Activated CD8-positive, alpha-beta T cell treated with anti-CD3 and anti-CD28 coated beads for 36 hours (primary cell): ENCODE measurements at regions not wholly inside any gene's neighbourhood (a gene's known extent, or its start where the extent isn't known, plus 50 kb on each side); places are given as distances from the start of the nearest gene placed in this dataset.

Experiments used
- ATAC-seq: fragments of 200-7000 bp; cut with Tn5 transposase; one replicate; pipeline ENCODE4 v1.10.0; 2021; ENCODE audit warnings: mild to moderate bottlenecking, moderate library complexity
- CTCF ChIA-PET: fragments of 350-600 bp; sonication (Branson Sonifier 250); formaldehyde crosslinking; loops from one replicate; lab custom pipeline; 2021; ENCODE audit warnings: antibody characterized with exemption; lab: Charles Lee
- POLR2A ChIA-PET: fragments of 350-600 bp; sonication (Branson Sonifier 250); formaldehyde crosslinking; loops from one replicate; lab custom pipeline; 2021; ENCODE audit warnings: antibody characterized with exemption; lab: Charles Lee
- DNase-seq: peaks from one replicate; pipeline ENCODE4 v3.0.0-alpha.2; 2020
- H3K27ac Mint-ChIP-seq: one replicate; pipeline ENCODE4 v1.8.0; 2021; ENCODE audit warnings: mild to moderate bottlenecking, mixed read lengths
- H3K27me3 Mint-ChIP-seq: one replicate; pipeline ENCODE4 v1.8.0; 2021; ENCODE audit warnings: mixed read lengths
- H3K36me3 Mint-ChIP-seq: one replicate; pipeline ENCODE4 v1.8.0; 2021; ENCODE audit warnings: low read depth, mixed read lengths
- H3K4me1 Mint-ChIP-seq: one replicate; pipeline ENCODE4 v1.8.0; 2021; ENCODE audit warnings: low read depth, mixed read lengths
- H3K4me3 Mint-ChIP-seq: one replicate; pipeline ENCODE4 v1.8.0; 2021; ENCODE audit warnings: mild to moderate bottlenecking, moderate library complexity, mixed read lengths
- H3K9me3 Mint-ChIP-seq: one replicate; pipeline ENCODE4 v1.8.0; 2021; ENCODE audit warnings: mixed read lengths
- intact Hi-C: fragments of 100-400 bp; cut with micrococcal nuclease; formaldehyde crosslinking; loops from one replicate; pipeline ENCODE4 v1.10.0; 2022
- TF ChIP-seq, protein P1 (sequence below): fragments of 200-600 bp; IDR thresholded peaks from one replicate; pipeline ENCODE4 v1.8.0; 2022; ENCODE audit warnings: antibody characterized with exemption, mild to moderate bottlenecking

DNA sequence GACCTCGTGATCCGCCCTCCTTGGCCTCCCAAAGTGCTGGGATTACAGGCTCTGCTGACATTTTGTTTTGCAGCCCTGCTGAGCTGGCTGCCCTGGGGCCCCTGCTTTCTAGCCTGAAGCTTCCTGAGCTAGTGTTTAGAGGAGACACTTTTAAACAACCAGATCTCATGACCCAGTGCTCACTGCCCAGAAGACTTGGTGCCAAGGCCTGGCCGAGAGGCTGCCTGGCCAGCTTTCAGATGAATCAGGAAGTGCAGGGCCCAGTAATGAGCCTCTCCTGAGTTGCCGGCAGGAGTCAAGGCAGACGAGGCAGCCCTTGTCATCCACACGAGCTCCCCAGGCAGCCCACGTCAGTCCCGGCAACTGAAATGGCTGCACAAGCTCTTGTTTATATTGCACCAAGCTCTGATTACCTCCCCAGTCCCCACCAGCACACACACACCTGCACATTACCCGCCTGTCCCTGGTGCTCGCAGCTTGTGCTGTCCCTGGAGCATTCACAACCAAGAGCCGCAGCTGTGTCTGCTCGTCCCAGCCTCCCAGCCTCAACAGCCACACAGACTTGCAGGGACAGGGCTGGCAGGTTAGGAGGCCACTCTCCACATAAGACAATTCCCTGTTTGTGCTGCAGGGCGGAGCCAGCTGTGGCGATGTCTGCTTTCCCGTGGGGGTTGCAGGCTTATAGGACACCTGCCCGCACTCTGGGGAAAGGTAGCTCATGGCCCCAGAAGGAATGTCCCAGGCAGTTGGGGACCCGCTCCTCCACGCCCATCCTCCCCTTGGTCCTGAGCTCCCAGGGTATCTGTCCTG is 331.2 kb upstream of the MYT1L start:
- peaks cover 13% of the 10 kb centered on the region for H3K9me3 Mint-ChIP-seq
- DNase-seq (no peak), ATAC-seq (no peak)
- H3K4me3 Mint-ChIP-seq, result no peak overlapping the region
- intact Hi-C loops, result no loop called here
- no peaks in the 10 kb centered on the region for H3K27me3 Mint-ChIP-seq
- TF ChIP-seq, protein P1, sequence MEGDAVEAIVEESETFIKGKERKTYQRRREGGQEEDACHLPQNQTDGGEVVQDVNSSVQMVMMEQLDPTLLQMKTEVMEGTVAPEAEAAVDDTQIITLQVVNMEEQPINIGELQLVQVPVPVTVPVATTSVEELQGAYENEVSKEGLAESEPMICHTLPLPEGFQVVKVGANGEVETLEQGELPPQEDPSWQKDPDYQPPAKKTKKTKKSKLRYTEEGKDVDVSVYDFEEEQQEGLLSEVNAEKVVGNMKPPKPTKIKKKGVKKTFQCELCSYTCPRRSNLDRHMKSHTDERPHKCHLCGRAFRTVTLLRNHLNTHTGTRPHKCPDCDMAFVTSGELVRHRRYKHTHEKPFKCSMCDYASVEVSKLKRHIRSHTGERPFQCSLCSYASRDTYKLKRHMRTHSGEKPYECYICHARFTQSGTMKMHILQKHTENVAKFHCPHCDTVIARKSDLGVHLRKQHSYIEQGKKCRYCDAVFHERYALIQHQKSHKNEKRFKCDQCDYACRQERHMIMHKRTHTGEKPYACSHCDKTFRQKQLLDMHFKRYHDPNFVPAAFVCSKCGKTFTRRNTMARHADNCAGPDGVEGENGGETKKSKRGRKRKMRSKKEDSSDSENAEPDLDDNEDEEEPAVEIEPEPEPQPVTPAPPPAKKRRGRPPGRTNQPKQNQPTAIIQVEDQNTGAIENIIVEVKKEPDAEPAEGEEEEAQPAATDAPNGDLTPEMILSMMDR, result no peak
- peaks cover 7% of the 10 kb centered on the region for H3K4me1 Mint-ChIP-seq
- peaks cover 4% of the 10 kb centered on the region for H3K36me3 Mint-ChIP-seq
- POLR2A ChIA-PET, result no interaction called here
- H3K27ac Mint-ChIP-seq, result no peak overlapping the region
- CTCF ChIA-PET, result no interaction called here

DNA sequence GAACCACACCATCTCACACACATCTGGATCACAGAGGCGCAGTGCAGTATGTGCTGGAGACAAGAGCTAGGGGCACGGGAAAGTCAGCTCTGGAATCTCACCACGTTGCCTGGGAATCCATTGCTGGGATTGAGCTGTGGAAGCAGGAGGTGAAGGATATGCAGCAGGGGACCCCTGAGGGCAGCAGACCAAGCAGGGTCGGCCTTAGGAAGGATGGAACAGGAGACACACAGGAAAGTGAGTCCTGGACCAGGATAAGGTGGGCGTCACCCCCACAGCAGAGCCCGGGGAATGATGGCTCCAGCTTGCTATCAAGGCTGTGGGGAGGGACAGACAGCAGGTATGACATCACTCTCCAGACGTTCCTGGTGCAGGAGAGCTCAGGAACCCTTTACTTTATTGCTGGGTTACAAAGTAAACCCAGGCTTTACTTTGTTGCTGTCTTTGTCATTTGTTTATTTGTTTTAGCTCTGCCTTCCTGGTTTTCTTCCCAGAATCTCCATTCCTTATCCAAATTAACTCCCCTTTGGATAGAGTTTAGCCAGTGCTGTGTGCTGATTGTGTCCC is 329.8 kb upstream of the MYT1L start:
- peaks cover 13% of the 10 kb centered on the region for H3K9me3 Mint-ChIP-seq
- intact Hi-C loops, result no loop called here
- H3K4me3 Mint-ChIP-seq, result no peak overlapping the region
- ChIA-PET POLR2A (no interaction called here), CTCF (no interaction called here)
- no peak for DNase-seq
- H3K36me3 Mint-ChIP-seq, result peaks cover 4% of the 10 kb centered on the region
- H3K27ac Mint-ChIP-seq, result no peak overlapping the region
- no peaks in the 10 kb centered on the region for H3K27me3 Mint-ChIP-seq
- TF ChIP-seq, protein P1, result no peak
- no peak for ATAC-seq
- H3K4me1 Mint-ChIP-seq, result peaks cover 13% of the 10 kb centered on the region

DNA sequence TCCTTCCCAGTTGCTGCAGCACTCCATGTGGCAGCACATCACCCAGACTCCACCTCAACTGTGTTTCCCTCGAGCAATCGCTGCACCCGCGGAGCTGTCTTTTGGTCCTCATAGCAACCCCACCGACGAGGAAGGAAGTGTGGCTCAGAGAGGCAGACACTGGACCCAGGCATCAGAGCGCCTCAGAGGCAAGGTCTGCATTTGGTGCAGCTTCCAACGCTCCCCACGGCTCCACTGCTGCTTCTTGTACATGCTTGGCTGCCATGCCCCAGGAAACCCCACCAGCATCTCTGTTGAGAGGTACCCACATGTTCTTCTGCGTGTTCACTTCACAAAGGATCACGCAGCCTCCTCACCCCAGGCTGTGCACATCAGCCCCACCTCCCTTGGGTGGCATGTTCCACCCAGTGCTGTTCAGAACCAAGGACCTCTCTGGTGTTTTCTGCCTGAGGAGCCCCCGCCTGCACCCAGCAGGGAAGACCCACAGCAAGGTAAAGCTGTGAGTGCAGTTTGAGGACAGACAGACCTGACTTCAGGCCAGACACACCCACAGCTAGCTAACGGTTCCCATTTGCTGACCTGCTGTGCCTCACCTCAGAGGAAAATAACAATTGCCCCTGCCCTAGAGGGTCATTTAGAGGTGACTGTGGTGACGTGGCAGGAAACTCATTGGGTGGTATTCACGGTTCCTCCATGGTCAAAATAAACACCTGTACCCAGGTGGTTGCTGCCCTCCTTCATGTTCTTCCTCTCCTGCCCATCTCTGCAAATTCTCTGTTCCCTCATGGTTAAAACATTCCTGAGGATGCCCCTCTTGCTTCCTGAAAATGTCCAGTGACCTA is 326.3 kb upstream of the MYT1L start:
- TF ChIP-seq, protein P1, result no peak
- peaks cover 13% of the 10 kb centered on the region for H3K4me1 Mint-ChIP-seq
- no peaks in the 10 kb centered on the region for H3K27me3 Mint-ChIP-seq
- no peak overlapping the region for H3K27ac Mint-ChIP-seq
- H3K36me3 Mint-ChIP-seq, result peaks cover 4% of the 10 kb centered on the region
- CTCF ChIA-PET, result interaction anchor here (0.6 kb wide), 1 partner anchor 12 kb away, joined by 4 read pairs; no protein-coding TSS in a partner anchor
- POLR2A ChIA-PET, result no interaction called here
- H3K4me3 Mint-ChIP-seq, result no peak overlapping the region
- peak; percentile 24 for ATAC-seq
- intact Hi-C loops, result no loop called here
- peaks cover 13% of the 10 kb centered on the region for H3K9me3 Mint-ChIP-seq
- DNase-seq, result no peak

DNA sequence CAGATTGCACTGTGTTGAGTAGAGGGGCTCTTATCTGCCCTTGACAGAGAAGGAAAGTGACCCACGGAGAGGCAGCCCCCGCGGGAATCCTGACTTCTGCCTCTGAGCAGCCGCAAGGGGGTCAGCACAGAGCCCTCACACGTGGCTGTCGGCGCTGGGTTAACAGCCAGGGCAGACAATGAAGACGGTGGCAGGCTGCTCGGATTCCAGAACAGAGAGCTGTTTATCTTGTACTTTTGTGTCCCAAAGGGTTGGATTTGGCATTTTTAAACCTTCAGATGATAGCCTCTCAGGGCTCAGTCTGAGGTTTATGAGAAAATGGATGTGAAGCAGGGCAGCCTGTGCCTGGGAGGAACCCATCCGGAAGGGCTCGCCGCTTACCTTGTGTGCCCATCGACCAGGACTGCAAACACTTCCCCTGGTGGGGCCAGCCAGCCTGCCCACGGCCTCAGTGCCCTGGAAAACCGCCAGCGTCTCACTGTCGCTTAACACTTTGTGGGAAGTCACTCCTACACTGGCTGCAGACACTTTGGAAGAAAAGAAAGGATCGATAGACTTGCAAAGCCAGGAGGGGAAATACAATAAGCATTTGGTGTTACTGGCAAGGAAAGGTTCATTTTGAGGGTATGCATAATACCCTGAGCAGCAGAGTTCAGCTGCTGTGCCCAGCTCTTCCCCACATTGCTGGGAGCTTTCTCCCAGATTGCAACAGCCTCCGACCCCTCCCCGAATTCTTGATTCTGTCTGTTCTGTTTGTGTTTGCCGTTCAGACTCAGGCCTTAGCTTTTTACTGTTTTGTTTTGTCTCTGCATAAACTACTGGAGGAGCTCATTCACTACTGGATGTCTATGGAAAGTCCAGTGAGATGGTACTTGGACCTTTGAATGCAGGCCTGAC is 325.3 kb upstream of the MYT1L start:
- Mint-ChIP-seq H3K36me3 (peaks cover 4% of the 10 kb centered on the region), H3K27ac (no peak overlapping the region), H3K27me3 (no peaks in the 10 kb centered on the region), H3K4me3 (no peak overlapping the region), H3K4me1 (peaks cover 13% of the 10 kb centered on the region), H3K9me3 (peaks cover 13% of the 10 kb centered on the region)
- TF ChIP-seq, protein P1, result no peak
- POLR2A ChIA-PET, result no interaction called here
- DNase-seq (no peak), ATAC-seq (no peak)
- intact Hi-C loops, result no loop called here
- CTCF ChIA-PET, result interaction anchor here (0.6 kb wide), 1 partner anchor 11 kb away, joined by 4 read pairs; no protein-coding TSS in a partner anchor
